HAP-1 (cell line): ENCODE measurements at regions not wholly inside any gene's neighbourhood (a gene's known extent, or its start where the extent isn't known, plus 50 kb on each side); places are given as distances from the start of the nearest gene placed in this dataset.
A peak's percentile ranks its signal among the peaks of the same experiment; 100 is the strongest.
"Not testable (repeated sequence)": the region's sequence is repeated elsewhere in the genome, so short reads cannot be mapped to it uniquely, and the experiment has no call there.

Experiments
- DNase-seq, 2 experiments: peaks; one replicate each; pipeline ENCODE4 v3.0.0-alpha.2; 2016 to 2020; ENCODE audit warnings: low spot score in 2 of 2
- H3K27me3 ChIP-seq: fragments of 250-450 bp; sonication (Bioruptor Pico); 2 replicates; pipeline ENCODE4 v1.5.1; 2020; ENCODE audit warnings: low read depth, mild to moderate bottlenecking, moderate library complexity
- H3K36me3 ChIP-seq: fragments of 250-450 bp; sonication (Bioruptor Pico); replicated peaks from 2 replicates; pipeline ENCODE4 v1.5.1; 2020; ENCODE audit warnings: mild to moderate bottlenecking
- H3K4me1 ChIP-seq: fragments of 250-450 bp; sonication (Bioruptor Pico); 2 replicates; pipeline ENCODE4 v1.5.1; 2020; ENCODE audit warnings: mild to moderate bottlenecking
- H3K4me3 ChIP-seq: fragments of 250-450 bp; sonication (Bioruptor Pico); 2 replicates; pipeline ENCODE4 v1.5.1; 2020; ENCODE audit warnings: mild to moderate bottlenecking, moderate library complexity
- H3K9me3 ChIP-seq: fragments of 250-450 bp; sonication (Bioruptor Pico); 2 replicates; pipeline ENCODE4 v1.5.1; 2020; ENCODE audit warnings: mild to moderate bottlenecking, moderate library complexity
- in situ Hi-C: fragments of 300-500 bp; cut with MboI; formaldehyde crosslinking; loops from 3 replicates; pipeline ENCODE4 v1.14.3; 2020; ENCODE audit warnings: low sequenced_read_pairs, inconsistent platforms, mixed read lengths

DNA sequence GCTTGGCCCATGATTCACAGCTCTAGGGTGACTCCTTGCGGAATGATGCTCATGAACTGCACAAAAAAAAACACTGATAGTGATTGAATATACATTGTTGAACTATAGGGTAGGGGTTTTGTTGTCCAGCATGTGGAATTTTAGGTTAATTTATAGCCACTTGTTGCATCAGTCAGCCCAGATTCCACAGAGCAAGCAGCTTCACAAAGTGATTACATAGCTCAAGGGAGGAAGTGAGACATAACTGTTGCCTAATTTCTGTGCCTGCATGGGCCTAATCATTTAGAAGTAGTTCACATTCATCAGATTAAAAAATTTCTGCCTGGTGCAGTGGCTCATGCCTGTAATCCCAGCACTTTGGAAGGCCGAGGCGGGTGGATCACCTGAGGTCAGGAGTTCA is 142.2 kb upstream of the ZNF722 start:
- H3K9me3 ChIP-seq, in situ Hi-C loops, DNase-seq: not testable (repeated sequence)

DNA sequence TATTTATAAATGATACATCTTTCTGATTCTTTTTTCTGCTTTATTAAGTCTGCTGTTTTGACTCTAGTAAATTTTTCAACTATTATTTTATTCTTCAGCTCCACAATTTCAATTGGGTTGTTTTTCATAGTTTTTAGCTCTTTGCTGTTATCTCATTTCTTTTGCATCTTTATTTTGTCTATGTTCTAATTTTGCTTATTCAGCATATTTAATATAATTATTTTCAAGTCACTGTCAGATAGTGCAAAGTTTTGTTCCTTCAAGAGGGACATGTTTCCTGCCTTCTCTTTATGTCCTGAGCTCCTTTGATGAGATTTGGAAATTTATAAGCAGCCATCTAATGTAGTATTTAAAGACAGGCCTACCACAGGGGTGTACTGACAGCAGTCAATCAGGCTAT is 131.5 kb upstream of the ZNF722 start:
- H3K4me3 ChIP-seq = no peak overlapping the region
- H3K4me1 ChIP-seq = no peaks in the 10 kb centered on the region
- no peaks in the 10 kb centered on the region for H3K27me3 ChIP-seq
- no peaks in the 10 kb centered on the region for H3K9me3 ChIP-seq
- H3K36me3 ChIP-seq = no peaks in the 10 kb centered on the region
- in situ Hi-C loops = no loop called here
- DNase-seq = no peak

More for the DNA sequence above, 142.2 kb upstream of the ZNF722 start:
- H3K36me3 ChIP-seq, H3K27me3 ChIP-seq, H3K4me1 ChIP-seq, H3K4me3 ChIP-seq: not testable (repeated sequence)

DNA sequence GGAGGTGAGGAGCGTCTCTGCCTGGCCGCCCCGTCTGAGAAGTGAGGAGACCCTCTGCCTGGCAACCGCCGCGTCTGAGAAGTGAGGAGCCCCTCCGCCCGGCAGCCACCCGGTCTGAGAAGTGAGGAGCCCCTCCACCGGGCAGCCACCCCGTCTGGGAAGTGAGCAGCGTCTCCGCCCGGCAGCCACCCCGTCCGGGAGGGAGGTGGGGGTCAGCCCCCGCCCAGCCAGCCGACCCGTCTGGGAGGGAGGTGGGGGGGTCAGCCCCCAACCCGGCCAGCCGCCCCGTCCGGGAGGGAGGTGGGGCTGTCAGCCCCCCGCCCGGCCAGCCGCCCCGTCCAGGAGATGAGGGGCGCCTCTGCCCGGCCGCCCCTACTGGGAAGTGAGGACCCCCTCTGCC is 124.4 kb upstream of the ZNF722 start:
- DNase-seq, H3K4me1 ChIP-seq, H3K27me3 ChIP-seq, H3K36me3 ChIP-seq, H3K9me3 ChIP-seq, H3K4me3 ChIP-seq, in situ Hi-C loops: not testable (repeated sequence)

DNA sequence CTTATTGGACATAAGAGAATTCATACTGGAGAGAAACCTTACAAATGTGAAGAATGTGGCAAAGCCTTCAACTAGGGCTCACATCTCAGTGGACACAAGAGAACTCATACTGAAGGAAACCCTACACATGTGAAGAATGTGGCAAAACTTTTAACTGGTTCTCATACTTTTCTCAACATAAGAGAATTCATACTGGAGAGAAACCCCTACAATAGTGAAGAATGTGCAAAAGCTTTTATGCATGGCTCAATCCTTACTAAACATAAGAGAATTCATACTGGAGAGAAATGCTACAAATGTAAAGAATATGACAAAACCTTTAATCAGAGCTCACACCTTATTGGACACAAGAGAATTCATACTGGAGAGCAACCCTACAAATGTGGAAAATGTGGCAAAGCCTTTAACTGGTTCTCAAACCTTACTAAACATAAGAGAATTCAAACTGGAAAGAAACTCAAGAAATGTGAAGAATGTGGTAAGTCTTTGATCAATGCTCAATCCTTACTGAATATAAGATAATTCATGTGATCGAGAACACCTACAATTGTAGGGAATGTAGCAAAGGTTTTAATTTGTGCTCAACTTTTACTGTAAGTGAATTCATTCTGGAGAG is 121.8 kb upstream of the ZNF722 start:
- Histone ChIP-seq H3K4me1 (no peaks in the 10 kb centered on the region), H3K9me3 (peaks cover 2% of the 10 kb centered on the region; the same call in 1 of the 2 replicates), H3K27me3 (no peaks in the 10 kb centered on the region), H3K4me3 (no peak overlapping the region), H3K36me3 (no peaks in the 10 kb centered on the region)
- in situ Hi-C loops = no loop called here
- DNase-seq = no peak

DNA sequence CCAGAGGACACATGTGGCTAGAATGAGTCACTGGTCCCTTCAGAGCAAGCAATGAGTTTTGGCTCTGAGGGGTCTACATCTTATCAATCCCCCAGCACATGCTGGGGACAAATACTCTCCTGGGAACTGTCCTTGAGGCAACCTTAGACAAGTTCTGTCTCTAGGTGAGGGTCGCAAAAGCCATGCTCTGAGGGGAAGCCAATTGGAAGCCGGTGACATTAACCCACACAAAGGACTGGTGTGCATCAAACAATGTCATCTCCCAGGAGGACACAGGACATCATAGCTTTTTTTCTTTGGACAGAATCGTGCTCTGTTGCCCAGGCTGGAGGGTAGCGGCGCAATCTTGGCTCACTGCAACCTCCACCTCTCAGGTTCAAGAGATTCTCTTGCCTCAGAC is 111.6 kb upstream of the ZNF722 start:
- in situ Hi-C loops = no loop called here
- DNase-seq = no peak
- Histone ChIP-seq H3K9me3 (no peaks in the 10 kb centered on the region), H3K4me1 (no peaks in the 10 kb centered on the region), H3K4me3 (no peak overlapping the region), H3K36me3 (no peaks in the 10 kb centered on the region), H3K27me3 (no peaks in the 10 kb centered on the region)

DNA sequence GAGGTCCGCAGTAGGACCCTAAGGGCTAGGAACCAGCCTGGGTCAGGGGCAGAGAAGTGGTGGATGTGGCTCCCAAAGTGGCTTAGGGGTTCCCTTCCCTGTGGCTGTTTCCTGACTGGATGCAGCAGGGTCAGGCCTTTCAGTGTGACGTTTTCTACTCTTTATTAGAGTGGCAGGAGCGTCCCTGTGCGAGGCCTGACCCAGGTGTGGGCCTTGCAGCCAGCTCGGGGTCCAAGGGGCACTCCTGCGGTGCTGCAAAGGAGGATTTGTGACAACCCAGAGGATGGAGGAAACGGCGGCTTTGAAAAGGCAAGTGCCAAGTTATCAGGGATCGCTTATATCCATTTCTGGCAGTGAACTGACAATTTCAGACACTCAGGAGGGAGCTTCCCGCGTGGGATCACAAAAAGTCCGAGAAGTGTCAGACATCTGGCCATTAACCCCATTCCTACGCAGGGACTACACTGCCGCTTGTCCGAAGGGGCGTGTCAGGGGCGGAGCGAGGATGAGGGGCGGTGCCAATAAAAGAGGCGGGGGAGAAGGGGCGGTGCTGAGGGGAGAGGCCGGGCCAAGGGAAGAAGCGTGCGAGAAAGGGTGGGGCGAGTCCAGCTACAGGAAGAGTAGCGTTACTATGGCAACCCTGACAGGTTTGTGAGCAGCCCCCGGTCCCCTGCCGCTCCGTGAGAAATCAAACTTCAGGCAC is 98.8 kb upstream of the ZNF722 start:
- no peaks in the 10 kb centered on the region for H3K4me1 ChIP-seq
- DNase-seq = no peak
- no peaks in the 10 kb centered on the region; the same call in 1 of the 2 replicates for H3K9me3 ChIP-seq
- no peak overlapping the region for H3K4me3 ChIP-seq
- in situ Hi-C loops = no loop called here
- H3K36me3 ChIP-seq = no peaks in the 10 kb centered on the region
- no peaks in the 10 kb centered on the region for H3K27me3 ChIP-seq

DNA sequence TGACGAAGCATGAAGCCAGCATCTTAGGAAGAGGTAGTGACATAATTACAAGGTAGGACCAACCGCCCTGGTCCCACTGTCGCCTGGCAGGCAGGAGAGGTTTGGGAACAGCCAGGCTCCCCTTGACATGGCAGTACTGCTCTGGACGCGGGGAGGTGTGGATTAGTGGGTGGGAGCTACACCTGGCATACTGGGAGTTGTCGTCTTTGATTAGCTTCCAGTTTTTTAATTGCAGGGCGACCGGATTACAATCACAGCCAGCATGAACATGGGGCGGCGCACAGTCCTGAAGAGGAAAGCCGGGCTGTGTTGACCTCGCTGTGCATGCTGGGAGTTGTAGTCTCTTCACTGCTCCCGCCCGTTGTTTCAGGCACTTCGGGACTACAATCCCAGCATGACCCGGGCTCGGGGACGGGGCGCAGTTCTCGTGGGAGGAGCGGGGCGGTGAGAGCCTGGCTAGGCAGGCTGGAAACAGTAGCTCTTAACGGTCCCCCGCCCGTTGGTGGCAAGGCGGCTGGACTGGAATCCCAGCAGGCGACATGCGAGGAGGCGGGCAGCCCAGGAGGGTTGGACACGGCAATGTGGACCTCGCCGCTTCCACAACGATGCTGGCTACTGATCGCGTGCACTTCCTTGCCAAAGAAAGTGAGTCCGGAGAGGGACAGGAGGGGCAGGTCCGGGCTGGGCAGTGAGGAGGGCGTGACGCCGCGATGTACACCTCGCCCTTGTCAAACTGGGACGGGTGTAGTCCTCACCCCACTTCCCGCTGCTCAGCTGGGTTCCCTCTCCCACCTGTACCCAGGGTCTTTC is 98.0 kb upstream of the ZNF722 start:
- Histone ChIP-seq H3K27me3 (no peaks in the 10 kb centered on the region), H3K36me3 (no peaks in the 10 kb centered on the region), H3K4me1 (no peaks in the 10 kb centered on the region), H3K4me3 (no peak overlapping the region), H3K9me3 (no peaks in the 10 kb centered on the region; the same call in 1 of the 2 replicates)
- peak in 1 of 2 experiments; percentile 16 for DNase-seq
- in situ Hi-C loops = no loop called here

DNA sequence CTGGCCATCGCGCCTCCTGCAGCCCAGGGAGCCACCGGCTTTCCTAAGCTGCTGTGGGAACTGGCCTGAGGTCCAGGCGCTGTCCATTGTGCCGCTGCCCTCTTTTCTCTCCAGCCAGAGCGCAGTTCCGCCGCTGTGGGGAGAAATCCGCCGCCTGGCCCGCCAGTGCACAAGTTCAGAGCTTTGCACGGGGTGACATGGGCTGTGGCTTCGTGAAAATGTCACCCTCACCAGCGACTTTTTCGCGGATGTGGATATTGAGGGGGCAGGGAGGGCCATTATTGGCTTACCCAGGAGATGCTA is 97.5 kb upstream of the ZNF722 start:
- H3K27me3 ChIP-seq, H3K9me3 ChIP-seq, H3K4me3 ChIP-seq, in situ Hi-C loops, H3K36me3 ChIP-seq, H3K4me1 ChIP-seq, DNase-seq: not testable (repeated sequence)

DNA sequence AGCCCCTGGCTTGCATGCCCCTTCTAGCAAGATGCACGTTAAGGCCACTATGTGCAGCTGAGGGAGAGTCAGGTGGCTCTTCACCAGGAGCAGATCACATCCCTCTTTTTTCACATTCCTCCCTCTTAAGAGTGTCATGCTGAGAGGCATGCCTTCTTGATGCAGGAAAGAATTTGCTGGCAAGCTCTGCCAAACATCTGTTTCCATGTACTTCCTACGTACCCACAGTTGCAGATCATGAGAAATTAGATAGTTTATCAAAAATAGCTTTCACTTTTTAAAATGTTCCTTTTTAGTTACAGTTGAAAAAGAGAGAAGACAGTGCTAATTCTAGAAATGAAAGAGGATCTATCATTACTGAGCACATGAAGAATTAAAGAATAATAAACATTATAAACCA is 79.7 kb upstream of the ZNF722 start:
- no peaks in the 10 kb centered on the region for H3K4me1 ChIP-seq
- H3K9me3 ChIP-seq = no peaks in the 10 kb centered on the region; the same call in 1 of the 2 replicates
- no peaks in the 10 kb centered on the region for H3K27me3 ChIP-seq
- in situ Hi-C loops = no loop called here
- no peaks in the 10 kb centered on the region for H3K36me3 ChIP-seq
- no peak for DNase-seq
- H3K4me3 ChIP-seq = no peak overlapping the region

DNA sequence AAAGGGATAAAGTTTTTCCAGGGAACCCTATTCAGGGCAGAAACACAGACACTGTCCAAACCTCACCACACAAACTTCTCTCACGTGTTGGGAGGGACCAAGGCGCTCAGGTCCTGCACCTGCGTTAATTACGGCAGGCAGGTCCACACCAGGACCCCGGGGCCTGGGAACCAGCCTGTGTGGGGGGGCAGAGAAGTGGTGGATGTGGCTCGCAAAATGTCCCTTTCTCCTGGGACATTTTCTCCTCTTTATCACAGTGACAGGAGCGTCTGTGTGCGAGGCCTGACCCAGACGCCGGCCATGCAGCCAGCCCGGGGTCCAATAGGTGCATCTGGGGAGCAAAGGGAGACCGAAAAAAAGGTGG is 73.4 kb upstream of the ZNF722 start:
- in situ Hi-C loops = no loop called here

DNA sequence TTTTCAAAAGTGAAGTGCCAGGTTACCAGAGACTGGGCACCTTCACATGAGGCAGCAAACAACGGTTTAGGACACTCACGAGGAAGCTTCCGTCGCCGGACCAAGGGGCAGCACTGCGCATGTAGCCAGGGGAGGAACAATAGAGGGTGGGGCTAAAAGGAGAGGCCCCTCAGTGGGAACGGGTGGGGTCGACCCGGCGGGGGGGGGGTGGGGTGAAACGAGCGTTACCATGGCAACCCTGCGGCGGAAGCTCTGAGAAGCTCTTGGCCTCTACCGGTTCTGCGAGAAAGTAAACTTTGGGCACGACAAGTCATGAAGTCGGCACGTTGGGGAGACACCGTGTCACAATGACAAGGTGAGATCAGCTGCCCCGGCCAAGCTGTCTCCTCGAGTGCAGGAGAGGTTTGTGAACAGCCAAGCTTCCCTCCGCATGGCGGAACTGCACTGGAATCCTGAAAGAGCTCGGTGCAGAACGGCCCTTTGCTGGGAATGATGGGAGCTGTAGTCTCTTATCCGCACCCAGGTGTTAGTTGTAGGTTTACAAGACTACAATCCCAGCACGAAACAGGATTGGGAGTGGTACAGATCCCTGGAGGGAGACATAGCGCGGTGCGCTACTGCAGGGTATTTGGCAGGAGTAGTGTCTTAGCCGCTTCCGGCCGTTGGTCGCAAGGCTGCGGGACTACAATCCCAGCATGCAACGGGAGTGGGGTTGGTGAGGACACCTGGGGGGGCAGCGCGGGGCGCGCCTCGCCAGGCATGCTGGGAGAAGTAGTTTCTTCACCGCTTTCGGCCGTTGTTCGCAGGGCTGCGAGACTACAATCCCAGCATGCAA is 72.8 kb upstream of the ZNF722 start:
- DNase-seq = peak; percentile 12 to 43
- Histone ChIP-seq H3K4me3 (no peak overlapping the region), H3K9me3 (no peaks in the 10 kb centered on the region; the same call in 1 of the 2 replicates), H3K4me1 (no peaks in the 10 kb centered on the region), H3K36me3 (no peaks in the 10 kb centered on the region), H3K27me3 (no peaks in the 10 kb centered on the region)
- in situ Hi-C loops = no loop called here

More for the DNA sequence above, 73.4 kb upstream of the ZNF722 start:
- no peaks in the 10 kb centered on the region for H3K4me1 ChIP-seq
- no peaks in the 10 kb centered on the region for H3K27me3 ChIP-seq
- no peak overlapping the region for H3K4me3 ChIP-seq
- no peaks in the 10 kb centered on the region; the same call in 1 of the 2 replicates for H3K9me3 ChIP-seq
- H3K36me3 ChIP-seq = no peaks in the 10 kb centered on the region
- no peak for DNase-seq

DNA sequence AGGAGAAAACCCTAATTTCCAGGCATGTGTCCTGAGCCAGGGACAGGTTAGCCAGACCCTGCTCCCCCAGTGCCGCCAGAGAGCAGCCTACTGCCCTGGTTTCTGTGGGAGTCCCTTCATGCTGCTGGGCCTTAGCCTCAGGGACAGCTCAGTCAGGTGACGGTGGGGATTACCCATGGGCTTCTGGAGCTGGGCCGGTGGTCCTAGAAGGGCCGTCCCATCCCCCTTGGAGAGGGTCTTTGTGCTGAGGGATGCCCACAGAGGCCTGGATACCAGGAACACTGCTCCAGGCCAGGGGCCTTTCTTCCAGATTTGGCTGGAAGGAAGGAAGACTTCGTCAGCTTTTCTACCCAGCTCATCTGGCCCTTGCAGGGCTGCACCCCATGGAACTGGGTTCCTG is 71.4 kb upstream of the ZNF722 start:
- no peaks in the 10 kb centered on the region for H3K27me3 ChIP-seq
- H3K4me3 ChIP-seq = no peak overlapping the region
- H3K9me3 ChIP-seq = no peaks in the 10 kb centered on the region; the same call in 1 of the 2 replicates
- no peaks in the 10 kb centered on the region for H3K4me1 ChIP-seq
- in situ Hi-C loops = no loop called here
- DNase-seq = no peak
- H3K36me3 ChIP-seq = no peaks in the 10 kb centered on the region

DNA sequence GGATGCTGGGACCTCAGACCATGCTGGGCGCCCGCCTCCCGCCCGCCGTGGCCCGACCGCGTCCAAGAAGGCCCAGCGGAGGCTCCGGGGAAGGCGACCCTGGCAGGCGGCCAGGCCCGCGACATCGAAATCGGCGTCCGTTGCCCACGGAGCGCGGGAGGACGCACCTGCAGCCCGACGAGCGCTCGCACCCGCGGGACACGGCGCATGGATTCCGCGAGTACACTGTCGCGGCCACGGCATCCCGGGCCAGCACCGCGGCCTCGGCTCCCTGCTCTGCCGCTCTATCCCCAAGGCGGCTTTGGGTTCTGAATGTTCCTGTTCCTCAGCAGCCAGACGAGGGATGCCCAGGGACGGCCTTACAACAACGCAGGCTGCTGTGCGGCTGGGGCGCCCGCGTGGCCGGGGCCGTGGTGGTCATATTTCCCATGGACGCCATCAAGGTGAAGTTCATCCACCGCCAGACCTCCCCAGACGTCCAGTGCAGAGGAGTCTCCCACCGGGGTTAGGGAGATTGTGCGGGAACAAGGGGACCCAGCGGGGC is 67.5 kb upstream of the ZNF722 start:
- in situ Hi-C loops = no loop called here
- DNase-seq = no peak
- Histone ChIP-seq H3K4me3 (no peak overlapping the region), H3K4me1 (no peaks in the 10 kb centered on the region), H3K27me3 (no peaks in the 10 kb centered on the region), H3K9me3 (no peaks in the 10 kb centered on the region), H3K36me3 (no peaks in the 10 kb centered on the region)
